Skeletal muscle satellite cell (primary cell): ENCODE measurements at regions not wholly inside any gene's neighbourhood (a gene's known extent, or its start where the extent isn't known, plus 50 kb on each side); places are given as distances from the start of the nearest gene placed in this dataset.
"Not testable (repeated sequence)": the region's sequence is repeated elsewhere in the genome, so short reads cannot be mapped to it uniquely, and the experiment has no call there.

Experiments
- H3K27me3 ChIP-seq: 2 replicates; pipeline ENCODE4 v1.7.0; 2013; ENCODE audit warnings: low read length; ENCODE audit not compliant: control insufficient read depth, insufficient read depth
- H3K36me3 ChIP-seq: 2 replicates; pipeline ENCODE4 v1.7.0; 2013; ENCODE audit warnings: mild to moderate bottlenecking, control low read depth, low read length; ENCODE audit not compliant: insufficient read depth
- H3K4me1 ChIP-seq: 2 replicates; pipeline ENCODE4 v1.7.0; 2013; ENCODE audit warnings: low read length; ENCODE audit not compliant: control insufficient read depth, insufficient read depth
- H3K4me2 ChIP-seq: 2 replicates; pipeline ENCODE4 v1.7.0; 2013; ENCODE audit warnings: mild to moderate bottlenecking, low read length
- H3K4me3 ChIP-seq: 2 replicates; pipeline ENCODE4 v1.7.0; 2013; ENCODE audit warnings: low read length
- H3K9ac ChIP-seq: 2 replicates; pipeline ENCODE4 v1.7.0; 2013; ENCODE audit warnings: mild to moderate bottlenecking, low read depth, low read length, moderate library complexity
- H3K9me3 ChIP-seq: replicated peaks from 2 replicates; pipeline ENCODE4 v1.7.0; 2013; ENCODE audit warnings: mild to moderate bottlenecking, control low read depth, low read length

DNA sequence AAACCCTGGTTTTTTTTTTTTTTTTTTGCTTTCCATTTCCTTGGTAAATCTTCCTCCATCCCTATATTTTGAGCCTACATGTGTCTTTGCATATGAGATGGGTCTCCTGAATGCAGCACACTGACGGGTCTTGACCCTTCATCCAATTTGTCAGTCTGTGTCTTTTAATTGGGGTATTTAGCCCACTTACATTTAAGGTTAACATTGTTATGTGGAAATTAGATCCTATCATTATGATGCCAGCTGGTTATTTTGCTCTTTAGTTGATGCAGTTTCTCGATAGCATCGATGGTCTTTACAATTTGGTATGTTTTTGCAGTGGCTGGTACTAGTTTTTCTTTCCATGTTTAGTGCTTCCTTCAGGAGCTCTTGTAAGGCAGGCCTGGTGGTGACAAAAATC lies 603.2 kb upstream of the MAP3K7 start:
- H3K4me2 ChIP-seq, H3K36me3 ChIP-seq, H3K27me3 ChIP-seq, H3K4me3 ChIP-seq, H3K9ac ChIP-seq, H3K4me1 ChIP-seq, H3K9me3 ChIP-seq: not testable (repeated sequence)

DNA sequence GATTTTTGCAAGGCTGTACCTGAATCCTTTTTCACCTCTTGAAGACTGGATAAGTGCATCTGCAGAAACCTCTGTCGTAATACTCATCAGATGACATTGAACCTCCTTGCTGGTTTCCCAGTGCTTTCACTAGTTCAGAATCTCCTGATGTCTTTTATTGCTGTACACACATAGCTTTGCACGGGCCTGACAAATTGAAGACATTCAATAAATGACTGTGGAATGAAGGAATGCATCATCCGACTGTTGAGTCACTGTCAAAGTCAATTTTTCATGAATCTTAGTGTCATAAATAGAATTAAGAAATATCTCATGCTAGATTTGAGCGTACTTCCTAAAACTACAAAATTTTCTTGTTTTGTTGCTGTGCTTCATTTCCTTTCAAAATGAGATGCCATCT lies 598.2 kb upstream of the MAP3K7 start:
- Histone ChIP-seq H3K4me2 (no peak overlapping the region), H3K36me3 (no peaks in the 10 kb centered on the region), H3K4me3 (no peak overlapping the region), H3K9me3 (no peaks in the 10 kb centered on the region), H3K9ac (no peak overlapping the region), H3K4me1 (no peaks in the 10 kb centered on the region), H3K27me3 (no peaks in the 10 kb centered on the region)

DNA sequence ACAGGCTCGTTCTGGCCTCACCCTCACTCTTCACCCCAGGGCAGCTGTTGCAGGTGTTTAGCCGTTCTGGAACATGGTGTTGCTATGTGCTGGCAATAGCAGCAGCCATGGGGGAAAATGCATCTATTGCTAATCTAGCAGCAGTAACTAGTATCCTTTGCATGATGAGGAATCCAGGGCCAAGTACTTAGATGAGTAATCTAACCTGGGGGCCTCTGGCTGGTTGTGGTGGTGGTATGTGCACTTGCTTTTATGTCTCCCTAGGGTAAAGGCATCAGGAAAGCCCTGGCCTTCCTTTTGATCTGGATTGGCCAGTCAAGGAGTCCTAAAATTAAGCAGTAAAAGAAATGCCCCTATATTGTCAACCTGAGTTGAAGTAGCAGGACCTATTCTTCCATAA lies 594.5 kb upstream of the MAP3K7 start:
- H3K9me3 ChIP-seq, result no peaks in the 10 kb centered on the region
- no peaks in the 10 kb centered on the region for H3K36me3 ChIP-seq
- no peaks in the 10 kb centered on the region for H3K4me1 ChIP-seq
- no peak overlapping the region for H3K4me2 ChIP-seq
- H3K9ac ChIP-seq, result no peak overlapping the region
- H3K4me3 ChIP-seq, result no peak overlapping the region
- H3K27me3 ChIP-seq, result no peaks in the 10 kb centered on the region

DNA sequence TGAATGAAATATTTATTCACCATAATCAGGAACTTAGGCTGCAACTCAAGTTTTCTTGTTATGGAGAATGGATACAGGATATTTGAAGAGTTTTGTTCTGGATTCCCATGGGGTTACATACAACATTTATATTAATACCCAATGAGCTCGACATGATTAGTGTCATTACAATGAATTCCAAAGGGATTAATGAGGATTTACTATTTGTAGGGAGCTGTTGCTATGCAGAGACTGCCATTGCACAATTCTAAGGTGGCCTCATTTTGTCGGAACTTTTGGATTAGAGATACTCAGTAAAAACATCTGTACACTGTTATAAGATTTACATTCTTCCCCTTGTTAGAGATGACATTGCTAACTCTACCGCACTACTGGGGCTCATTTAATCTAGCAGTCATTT lies 586.8 kb upstream of the MAP3K7 start:
- H3K27me3 ChIP-seq, result no peaks in the 10 kb centered on the region
- H3K36me3 ChIP-seq, result no peaks in the 10 kb centered on the region
- no peaks in the 10 kb centered on the region for H3K4me1 ChIP-seq
- no peak overlapping the region for H3K4me2 ChIP-seq
- H3K9me3 ChIP-seq, result no peaks in the 10 kb centered on the region
- H3K4me3 ChIP-seq, result no peak overlapping the region
- no peak overlapping the region for H3K9ac ChIP-seq

DNA sequence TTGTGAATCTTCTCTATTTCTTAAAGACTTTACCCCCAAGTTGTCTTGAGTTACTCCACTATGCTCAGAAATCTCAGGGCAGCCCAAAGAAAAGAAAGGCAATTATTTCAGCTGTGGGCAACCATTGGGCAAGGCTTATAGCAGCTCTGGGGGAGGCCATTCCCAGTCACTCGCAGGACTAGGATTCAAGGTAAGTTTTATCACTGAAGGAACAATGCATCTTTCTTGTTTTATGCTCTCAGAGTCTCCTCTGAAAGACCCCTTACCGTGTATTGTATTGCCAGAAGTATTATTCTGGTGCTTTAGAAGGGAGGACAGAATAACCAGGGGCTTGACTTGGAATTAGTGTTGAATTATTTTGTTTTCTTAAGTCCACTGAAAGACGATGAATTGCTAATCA lies 586.3 kb upstream of the MAP3K7 start:
- Histone ChIP-seq H3K27me3 (no peaks in the 10 kb centered on the region), H3K36me3 (no peaks in the 10 kb centered on the region), H3K4me3 (no peak overlapping the region), H3K9me3 (no peaks in the 10 kb centered on the region), H3K9ac (no peak overlapping the region), H3K4me1 (no peaks in the 10 kb centered on the region), H3K4me2 (no peak overlapping the region)

DNA sequence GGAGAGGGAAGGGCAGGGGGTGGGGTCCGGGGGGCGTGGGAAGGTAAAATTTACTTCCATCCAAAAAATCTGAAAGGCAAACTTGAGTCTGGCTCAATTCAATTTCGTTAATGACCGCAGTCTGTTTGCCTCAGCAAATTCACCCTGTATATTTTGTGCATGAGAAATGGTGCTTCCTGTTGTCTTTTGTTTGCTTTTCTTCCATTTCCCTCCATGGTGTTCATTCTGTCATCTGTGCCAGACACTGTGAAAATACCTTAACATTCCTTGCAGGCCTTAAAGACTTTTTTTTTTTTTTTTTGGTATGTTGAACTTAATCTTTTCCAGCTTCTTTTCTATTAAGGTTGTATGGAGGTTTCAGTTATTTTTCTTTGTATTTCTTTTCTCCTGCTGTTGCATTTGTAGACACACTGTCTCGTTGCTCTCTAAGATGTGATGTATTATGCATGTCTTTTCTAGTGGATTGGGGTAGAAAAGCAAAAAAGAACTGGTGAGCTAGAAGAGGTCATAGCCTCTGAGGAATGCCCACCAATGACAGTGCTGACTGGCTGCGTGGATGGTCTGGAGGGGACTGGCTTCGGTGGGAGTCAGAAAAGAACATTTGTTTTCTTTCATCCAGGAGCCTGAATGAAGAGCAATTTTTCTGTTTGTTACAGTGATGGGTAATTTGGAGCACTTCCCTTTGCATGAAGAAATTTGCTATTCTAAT lies 585.0 kb upstream of the MAP3K7 start:
- no peaks in the 10 kb centered on the region for H3K27me3 ChIP-seq
- no peak overlapping the region for H3K4me3 ChIP-seq
- H3K9me3 ChIP-seq, result no peaks in the 10 kb centered on the region
- H3K4me1 ChIP-seq, result no peaks in the 10 kb centered on the region
- no peak overlapping the region for H3K4me2 ChIP-seq
- H3K36me3 ChIP-seq, result no peaks in the 10 kb centered on the region
- H3K9ac ChIP-seq, result no peak overlapping the region

DNA sequence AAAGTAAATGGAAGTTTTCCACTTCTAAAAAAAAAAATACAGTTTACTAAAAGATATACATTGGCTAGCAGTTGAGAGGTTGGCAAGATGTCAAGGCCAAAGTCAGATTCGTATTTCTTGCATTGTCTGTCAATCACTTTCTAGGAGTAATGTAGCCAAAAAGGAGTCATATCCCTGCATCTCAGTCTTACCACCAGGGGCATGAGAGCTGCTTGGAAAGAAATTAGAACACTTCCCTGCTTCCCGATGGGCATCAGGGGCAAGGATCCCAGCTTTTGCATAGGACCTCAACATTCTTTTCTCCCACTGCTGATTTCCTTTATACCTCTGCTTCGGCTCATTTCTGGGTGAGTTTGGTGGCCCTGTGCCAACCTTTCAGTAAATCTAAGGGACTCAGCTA lies 581.0 kb upstream of the MAP3K7 start:
- H3K9me3 ChIP-seq, result no peaks in the 10 kb centered on the region
- no peaks in the 10 kb centered on the region for H3K36me3 ChIP-seq
- H3K9ac ChIP-seq, result no peak overlapping the region
- H3K4me3 ChIP-seq, result no peak overlapping the region
- H3K4me2 ChIP-seq, result no peak overlapping the region
- H3K27me3 ChIP-seq, result no peaks in the 10 kb centered on the region
- H3K4me1 ChIP-seq, result no peaks in the 10 kb centered on the region

DNA sequence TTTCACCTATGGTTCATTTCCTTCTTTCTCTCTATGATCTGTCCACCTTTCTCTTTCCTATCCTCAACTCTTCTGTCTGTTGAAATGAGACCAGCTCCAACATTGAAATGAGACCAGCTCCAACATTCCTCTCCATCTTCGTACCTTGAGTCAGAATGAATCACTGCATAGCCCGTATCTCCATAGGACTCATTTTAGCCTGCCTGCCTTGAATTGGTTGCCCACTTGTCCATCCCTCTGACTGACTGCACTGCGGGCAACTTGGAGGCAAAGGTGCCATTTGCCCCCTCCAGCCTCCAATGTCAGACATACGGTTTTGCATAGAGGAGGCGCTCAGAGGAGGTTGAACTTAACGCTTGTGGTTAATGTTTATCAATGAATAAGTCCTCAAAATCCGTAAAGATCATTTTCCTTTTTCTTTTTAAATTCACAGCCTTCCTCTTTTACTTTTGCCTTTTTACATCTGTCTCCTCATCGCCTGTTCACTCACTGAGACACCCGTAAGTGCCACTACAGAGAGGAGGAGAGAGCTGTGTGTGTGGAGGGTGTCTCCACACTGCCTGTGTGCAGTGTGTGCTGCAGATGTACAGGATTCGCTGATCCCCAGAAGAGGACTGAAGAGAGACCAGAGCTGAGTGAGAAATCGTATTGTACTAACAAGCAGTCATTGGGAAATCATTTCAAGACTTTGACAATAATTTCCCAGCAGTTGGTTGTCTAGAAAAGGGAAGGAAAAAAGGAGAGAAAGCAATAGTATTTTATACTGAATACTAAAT lies 579.6 kb upstream of the MAP3K7 start:
- no peaks in the 10 kb centered on the region for H3K9me3 ChIP-seq

DNA sequence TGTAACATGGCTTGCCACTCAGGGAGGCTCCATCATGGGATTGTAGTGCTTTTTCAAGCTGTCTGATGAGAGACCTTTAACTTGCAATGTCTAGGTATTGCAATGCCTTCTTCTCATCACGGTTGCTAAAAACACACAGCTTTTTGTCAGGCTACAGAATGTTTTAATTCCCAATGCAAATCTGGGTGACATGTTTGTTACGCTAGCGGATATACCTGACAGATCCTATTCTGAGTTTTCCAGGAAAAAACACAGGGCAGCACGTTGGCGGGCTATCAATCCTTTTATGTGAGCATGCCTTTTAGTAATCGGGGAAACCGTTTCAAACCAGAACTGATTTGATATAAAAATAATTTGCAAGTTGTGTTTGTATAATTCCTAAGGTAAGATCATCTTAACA lies 577.2 kb upstream of the MAP3K7 start:
- no peaks in the 10 kb centered on the region for H3K4me1 ChIP-seq
- no peaks in the 10 kb centered on the region for H3K36me3 ChIP-seq
- no peaks in the 10 kb centered on the region for H3K9me3 ChIP-seq
- no peak overlapping the region for H3K9ac ChIP-seq
- no peak overlapping the region for H3K4me2 ChIP-seq
- H3K4me3 ChIP-seq, result no peak overlapping the region
- H3K27me3 ChIP-seq, result no peaks in the 10 kb centered on the region

More for the DNA sequence above, 579.6 kb upstream of the MAP3K7 start:
- no peak overlapping the region for H3K4me2 ChIP-seq
- no peak overlapping the region for H3K4me3 ChIP-seq
- no peaks in the 10 kb centered on the region for H3K27me3 ChIP-seq
- no peaks in the 10 kb centered on the region for H3K36me3 ChIP-seq
- H3K9ac ChIP-seq, result no peak overlapping the region
- no peaks in the 10 kb centered on the region for H3K4me1 ChIP-seq

DNA sequence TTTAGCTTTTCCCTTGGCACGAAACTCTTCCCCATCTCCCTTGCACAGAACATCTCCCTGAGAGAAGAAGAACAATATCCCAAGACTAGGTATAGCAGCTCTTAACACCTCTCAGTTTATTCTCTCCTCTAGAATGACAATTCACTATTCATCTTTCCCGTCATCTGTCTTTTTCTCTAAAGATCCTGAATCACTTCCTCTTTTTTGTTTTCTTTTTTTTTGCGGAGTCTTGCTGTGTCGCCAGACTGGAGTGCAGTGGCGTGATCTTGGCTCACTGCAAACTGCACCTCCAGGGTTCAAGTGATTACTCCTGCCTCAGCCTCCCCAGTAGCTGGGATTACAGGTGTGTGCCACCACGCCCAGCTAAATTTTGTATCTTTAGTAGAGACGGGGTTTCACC lies 574.4 kb upstream of the MAP3K7 start:
- Histone ChIP-seq H3K36me3 (no peaks in the 10 kb centered on the region), H3K27me3 (no peaks in the 10 kb centered on the region), H3K4me2 (no peak overlapping the region), H3K9me3 (no peaks in the 10 kb centered on the region), H3K4me1 (no peaks in the 10 kb centered on the region), H3K4me3 (no peak overlapping the region), H3K9ac (no peak overlapping the region)

DNA sequence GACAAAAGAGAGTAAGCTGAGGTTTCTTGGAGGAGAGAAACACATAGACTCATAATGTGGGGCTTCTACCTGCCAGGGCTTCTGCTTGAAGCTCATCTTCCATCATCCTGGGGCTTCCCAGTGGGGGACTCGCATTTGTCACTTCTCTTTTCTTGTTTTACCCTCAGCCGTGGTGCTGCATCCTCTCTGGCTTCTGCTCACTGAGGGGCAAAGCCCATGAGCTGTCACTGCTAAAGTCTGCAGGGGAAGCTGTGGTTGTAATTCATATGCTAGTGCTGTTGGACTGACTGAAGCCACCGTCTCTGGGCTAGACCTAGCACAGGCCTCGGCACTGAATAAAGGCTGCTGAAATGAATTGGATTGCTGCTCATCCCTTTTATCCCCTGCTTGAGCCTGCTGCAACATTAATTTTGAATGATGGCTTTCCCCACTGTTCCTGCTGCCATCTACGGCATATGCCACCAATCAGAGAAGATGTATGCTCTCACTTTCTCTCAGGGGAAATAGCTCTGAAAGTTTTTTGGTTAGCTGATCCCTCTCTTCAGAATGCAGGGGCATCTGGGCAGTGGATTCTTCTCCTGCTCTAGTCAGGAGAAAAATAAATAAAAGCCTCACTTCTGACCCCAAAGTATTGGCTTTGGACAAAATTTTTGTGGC lies 568.4 kb upstream of the MAP3K7 start:
- Histone ChIP-seq H3K4me1 (no peaks in the 10 kb centered on the region), H3K27me3 (no peaks in the 10 kb centered on the region), H3K9me3 (no peaks in the 10 kb centered on the region), H3K9ac (no peak overlapping the region), H3K36me3 (no peaks in the 10 kb centered on the region), H3K4me3 (no peak overlapping the region), H3K4me2 (no peak overlapping the region)
